ENCODE measurements at regions not wholly inside any gene's neighbourhood (a gene's known extent, or its start where the extent isn't known, plus 50 kb on each side); places are given as distances from the start of the nearest gene placed in this dataset.
"Not testable (repeated sequence)": the region's sequence is repeated elsewhere in the genome, so short reads cannot be mapped to it uniquely, and the experiment has no call there.

- TF ChIP-seq MLX (CRISPR knock-in tag; conservative IDR thresholded peaks at IDR 0.05); LEF1 (IDR thresholded peaks at IDR 0.05); ZNF12 (CRISPR knock-in tag; IDR thresholded peaks at IDR 0.05); ZFP36 (IDR thresholded peaks at IDR 0.05; ENCODE audit: low read depth, low read length, partially characterized antibody); TCF7 (IDR thresholded peaks at IDR 0.05; ENCODE audit: borderline replicate concordance); ZNF263 (CRISPR knock-in tag; IDR thresholded peaks at IDR 0.05; ENCODE audit: borderline replicate concordance); USF1 (CRISPR knock-in tag; IDR thresholded peaks at IDR 0.05); SIN3A (IDR thresholded peaks at IDR 0.05; ENCODE audit: borderline replicate concordance in 2 of 2, control insufficient read depth in 1 of 2, low read depth in 2 of 2, low read length in 2 of 2); USF2 (CRISPR knock-in tag; IDR thresholded peaks at IDR 0.05): not testable (repeated sequence)
These were observed 165.2 kb downstream of the GATB start for GRCh38 chr4:151595629-151596028.
